ENCODE measurements at regions not wholly inside any gene's neighbourhood (a gene's known extent, or its start where the extent isn't known, plus 50 kb on each side); places are given as distances from the start of the nearest gene placed in this dataset.

DNA sequence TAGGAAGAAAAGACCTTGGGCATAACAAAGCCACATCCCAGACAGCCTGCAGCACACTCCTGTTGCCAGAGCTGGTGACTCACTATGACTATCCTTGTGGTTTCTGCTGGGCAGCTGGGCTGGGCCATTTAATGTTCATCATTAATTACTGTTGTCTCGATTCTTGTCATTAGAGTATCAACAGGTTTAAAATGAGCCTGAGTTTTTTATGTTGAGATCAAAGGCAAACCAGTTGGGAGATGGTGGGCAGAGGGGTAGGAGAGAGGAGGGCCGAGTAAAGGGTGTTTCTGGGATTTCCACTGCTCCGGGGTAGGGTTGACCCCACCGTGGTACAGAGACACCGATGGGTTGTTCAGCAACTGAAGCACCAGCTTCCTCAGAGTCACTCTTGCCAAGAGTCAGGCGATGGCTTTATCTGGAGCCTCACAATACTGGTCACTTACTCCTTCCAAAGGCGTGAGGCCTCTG lies 128.7 kb upstream of the LYZL1 start:
- DNase-seq (ENCODE audit: low read depth in 3 of 3) = no peak

DNA sequence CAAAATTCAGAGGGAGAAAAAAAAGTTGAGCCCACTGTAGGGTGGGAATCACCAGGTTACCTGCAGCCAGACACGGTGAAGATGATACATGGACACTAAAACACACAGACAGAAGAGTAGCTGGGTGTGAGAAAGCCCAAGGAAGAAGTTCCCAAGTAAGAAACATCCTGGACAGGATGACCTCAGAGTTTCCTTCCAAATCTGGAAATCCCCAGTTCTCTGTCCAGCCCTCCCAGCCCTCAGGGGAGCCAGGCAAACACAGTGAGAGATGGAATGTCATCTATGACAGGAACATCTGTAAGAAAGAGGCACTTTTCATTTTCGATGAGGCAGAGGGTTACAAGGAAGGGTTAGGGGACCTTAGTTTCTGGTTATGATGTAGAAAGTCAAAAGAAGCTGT lies 125.1 kb upstream of the LYZL1 start:
- DNase-seq (ENCODE audit: low read depth in 3 of 3) = no peak

DNA sequence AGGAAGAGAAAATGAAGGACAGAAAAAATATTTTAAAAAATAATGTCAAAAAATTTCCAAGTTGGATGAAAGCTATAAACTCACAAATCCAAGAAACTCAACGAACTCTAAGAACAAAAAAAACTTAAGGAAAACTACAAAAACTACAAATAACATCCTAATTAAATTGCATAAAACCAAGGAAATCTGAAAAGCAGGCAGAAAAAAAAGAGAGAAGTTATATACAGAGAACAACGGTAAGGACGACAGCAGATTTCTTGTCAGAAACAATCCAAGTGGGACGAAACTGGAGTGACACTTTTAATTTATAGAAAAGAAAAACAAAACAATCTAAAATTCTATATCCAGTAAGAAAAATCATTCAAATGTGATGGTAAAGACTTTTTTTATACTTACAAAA lies 122.2 kb upstream of the LYZL1 start:
- no peak for DNase-seq (ENCODE audit: low read depth in 3 of 3)

DNA sequence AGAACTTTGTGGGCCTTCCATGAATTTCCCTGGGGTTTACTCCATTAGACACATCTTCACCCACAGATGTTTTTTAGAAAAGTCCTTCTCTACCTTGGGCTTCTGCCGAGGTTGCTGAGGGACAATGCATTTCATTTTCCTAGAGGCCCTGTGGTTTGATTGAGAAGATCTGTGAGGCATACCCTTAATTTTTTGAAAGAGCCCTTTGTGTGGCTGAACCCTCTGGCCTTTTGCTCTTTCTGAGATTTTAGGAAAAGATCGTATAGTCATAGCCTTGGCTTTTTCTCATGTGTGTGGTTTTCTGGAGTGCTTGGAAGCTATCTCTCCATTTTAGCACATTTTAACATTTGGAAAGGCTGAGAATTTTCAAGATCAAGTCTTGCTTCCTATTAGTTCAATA lies 119.8 kb upstream of the LYZL1 start:
- DNase-seq (ENCODE audit: low read depth in 3 of 3) = no peak

DNA sequence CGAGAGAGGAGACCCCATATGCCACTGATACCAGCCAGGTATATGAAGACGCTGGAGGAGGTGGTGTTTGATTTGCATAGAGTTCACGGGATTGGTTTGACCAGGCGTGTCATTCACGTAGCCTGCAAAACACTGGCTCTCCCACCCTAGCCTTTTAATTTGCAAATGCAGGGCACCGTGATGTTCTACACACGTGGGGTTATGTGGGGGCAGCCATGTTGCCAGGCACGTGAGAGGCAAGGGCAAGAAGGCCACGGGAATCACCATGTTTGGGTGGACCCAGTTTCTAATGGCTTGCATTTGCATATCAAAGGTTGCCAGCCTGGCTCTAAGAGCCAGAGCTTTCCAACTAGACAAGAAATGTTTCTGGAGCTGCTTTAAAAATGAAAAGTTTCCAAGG lies 117.2 kb upstream of the LYZL1 start:
- no peak for DNase-seq (ENCODE audit: low read depth in 3 of 3)

DNA sequence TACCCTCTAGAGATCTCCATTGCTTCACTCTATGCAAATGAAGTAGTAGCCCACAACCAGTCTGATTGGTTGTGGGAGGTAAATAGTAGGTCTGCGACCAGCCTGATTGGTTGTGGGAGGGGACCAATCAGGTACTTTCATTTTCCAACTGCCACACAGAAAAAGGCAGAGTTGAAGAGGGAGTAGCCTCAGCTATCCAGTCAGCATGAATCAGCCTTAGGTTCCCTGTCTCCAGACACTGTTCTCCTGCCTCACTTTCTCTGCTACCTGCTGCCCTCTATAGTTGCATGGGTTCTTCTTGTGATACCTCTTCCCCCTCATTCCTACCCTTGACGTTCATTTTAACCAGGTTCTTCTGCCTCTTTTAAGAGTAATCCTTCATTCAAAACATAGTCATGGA lies 114.5 kb upstream of the LYZL1 start:
- DNase-seq (ENCODE audit: low read depth in 3 of 3) = no peak

DNA sequence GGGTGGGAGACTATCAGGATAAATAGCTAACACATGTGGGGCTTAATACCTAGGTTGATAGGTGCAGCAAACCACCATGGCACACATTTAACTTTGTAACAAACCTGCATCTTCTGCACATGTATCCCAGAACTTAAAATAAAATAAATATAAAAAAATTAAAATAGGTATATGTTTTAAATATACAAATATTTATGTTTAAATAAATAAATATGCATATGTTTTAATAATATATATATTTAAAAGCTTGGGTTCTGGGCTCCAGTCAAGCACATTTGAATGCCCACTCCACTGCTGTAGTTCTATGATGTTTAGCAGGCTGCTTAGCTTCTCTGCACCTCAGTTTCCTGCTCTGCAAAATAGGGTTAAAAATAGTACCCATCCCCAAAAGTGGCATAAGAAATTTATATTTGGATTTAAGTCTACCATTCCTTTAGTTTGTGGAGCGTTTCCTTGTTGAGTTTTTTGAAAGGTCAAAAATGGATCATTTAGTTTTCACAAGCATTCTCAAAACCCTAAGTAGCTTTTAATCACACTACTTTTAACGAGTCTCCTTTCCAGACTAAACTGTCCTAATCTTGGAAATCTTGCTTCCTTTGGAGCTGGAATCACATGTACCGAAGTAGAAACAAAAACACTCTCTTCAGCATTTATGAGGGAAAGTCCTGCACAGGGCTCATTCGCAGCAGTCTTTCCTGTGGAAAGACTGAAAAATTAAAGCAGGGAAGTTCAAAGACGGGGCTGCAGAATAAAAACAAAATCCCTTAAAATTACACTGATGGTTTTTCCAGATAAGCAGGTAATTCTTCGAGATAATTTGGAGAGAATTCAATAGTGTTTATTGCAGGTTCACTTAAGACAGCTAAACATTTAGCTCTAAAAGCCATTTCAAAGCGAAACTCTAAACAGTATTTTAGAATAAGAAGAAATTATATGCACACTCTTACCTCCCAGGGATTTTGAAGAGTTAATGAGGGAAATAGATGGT lies 111.7 kb upstream of the LYZL1 start:
- DNase-seq (ENCODE audit: low read depth in 3 of 3) = no peak

DNA sequence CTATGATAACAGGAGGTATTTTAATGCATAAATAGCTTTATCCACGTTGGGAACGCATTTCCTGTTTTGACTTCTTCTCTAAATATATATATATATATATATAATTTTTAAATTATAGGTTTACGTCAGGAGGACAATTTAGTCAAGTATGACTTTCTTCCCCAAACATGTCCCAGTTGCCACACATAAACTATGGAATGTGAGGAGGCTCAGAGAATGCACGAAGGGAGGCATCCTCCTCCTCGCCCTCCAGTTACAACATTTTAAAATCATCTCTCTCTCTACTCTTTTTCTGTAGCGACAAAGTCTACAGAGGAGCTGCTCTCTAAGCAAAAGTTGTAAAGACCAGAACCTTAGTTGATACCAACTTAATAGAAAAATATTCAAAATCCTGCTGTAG lies 106.9 kb upstream of the LYZL1 start:
- no peak for DNase-seq (ENCODE audit: low read depth in 3 of 3)

DNA sequence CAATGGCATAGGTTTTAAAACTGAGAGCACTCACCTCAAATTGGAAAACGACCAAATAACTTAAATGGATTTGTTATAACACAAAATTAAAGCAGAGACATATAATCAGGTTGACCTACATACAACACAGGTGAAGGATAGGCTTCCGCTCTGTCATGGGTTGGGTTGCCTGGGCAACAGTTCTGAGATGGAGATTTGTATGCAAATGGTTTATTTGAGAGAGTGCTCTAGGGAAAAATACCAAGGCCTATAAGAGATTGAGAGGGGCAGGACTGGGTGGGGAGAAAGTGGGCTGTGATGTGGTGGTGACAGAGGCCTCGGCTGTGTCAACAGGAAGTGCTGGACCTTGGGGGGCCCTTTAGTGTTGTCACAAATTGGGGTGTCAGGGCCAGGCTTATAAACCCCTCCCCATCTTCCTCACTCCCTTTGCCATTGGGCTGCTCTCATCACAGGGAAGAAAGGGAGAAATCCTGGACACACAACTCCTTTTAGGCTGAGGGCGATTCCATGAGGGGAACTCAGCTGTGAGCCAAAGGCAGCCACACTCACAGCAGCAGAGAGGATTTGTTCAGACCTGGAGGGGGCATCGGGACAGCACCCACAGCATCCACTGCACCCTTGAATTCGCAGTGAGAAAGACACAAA lies 105.4 kb upstream of the LYZL1 start:
- no peak for DNase-seq (ENCODE audit: low read depth in 3 of 3)

DNA sequence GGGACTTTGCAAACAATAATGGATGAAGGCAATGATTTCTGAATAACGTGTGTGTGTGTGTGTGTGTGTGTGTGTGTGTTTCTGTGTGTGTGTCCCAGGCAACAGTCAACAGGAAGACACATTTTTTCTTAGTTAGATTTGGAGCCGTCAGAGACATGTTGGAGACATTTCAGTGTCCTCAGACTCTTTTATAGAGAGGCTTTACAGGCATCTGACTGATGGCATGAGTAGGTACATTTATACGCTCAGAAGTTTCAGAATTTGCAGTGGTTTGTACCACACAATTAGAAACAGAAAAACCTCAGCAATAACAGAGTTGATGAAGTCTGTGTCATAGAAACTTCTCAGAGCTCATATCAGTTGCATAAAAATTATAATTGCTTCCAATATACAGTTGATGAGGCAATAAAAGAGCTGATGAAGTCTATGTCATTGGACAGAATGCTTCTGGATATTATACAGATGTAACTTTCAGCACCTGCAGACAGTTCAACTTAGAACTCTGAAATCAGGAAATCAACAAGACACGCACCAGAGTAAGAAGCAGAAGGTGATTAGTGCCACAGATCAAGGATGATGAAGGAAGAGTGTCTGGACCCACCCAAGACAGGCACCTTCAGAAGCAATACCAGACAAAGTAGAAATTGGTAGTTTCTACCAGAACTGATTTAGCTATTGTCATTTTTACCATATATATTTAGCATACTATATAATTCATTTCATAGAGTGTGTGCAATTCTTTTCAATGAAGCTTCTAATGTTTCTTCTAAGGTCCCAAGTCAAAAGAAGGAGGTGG lies 104.5 kb upstream of the LYZL1 start:
- no peak for DNase-seq (ENCODE audit: low read depth in 3 of 3)

DNA sequence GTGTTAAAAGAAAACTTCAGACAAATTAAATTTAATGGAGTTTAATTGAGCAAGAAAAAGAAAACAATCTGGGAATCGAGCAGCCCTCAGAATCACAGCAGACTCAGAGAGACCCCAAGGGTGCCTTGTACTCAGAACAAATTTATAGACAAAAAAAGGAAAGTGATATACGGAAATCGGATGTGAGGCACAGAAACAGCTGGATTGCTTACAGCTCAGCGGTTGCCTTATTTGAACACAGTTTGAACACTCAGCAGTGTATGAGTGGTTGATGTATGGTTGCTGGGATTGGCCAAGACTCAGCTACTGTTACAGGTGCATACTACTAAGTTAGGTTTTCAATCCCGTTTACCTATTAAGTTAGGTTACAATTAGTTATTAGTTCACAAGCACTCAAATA lies 103.8 kb upstream of the LYZL1 start:
- no peak for DNase-seq (ENCODE audit: low read depth in 3 of 3)

DNA sequence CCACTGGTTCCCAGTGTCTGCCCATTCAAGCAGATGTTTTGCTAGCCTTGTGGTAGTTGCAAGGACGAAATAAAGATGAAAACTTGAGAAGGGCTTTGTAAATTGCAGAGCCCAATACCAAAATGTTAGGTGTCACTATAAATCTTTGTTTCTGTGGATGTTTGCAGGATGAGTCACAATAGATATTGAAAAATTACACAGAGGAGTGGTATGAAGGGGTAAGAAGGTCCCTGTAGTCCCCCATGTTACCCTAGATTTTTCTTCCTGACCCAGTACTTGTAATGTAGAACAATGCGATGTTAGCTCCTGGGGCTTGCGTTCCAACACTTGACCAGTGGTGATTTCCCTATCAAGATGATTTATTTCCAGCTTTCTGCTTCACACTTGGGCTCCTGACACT lies 102.6 kb upstream of the LYZL1 start:
- DNase-seq (ENCODE audit: low read depth in 3 of 3) = no peak

DNA sequence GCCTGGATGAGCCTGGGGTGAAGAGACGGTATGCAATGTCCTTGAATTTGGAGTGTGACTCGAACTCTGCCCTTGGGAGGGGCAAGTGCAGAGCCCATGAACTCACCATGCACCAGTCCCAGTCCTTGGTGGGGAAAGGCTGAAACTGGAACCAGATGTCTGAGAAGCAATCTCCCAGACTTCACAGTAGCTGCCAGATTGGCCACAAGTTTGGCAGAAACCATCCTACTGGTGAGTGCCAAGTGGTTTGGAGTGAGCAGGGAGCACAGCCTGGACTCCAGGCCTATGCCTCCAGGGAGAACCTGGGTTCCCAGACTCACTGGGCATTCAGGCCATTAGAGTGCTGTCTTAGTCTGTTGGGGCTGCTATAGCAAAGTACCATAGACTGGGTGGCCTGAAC lies 99.6 kb upstream of the LYZL1 start:
- DNase-seq (ENCODE audit: low read depth in 3 of 3) = no peak

DNA sequence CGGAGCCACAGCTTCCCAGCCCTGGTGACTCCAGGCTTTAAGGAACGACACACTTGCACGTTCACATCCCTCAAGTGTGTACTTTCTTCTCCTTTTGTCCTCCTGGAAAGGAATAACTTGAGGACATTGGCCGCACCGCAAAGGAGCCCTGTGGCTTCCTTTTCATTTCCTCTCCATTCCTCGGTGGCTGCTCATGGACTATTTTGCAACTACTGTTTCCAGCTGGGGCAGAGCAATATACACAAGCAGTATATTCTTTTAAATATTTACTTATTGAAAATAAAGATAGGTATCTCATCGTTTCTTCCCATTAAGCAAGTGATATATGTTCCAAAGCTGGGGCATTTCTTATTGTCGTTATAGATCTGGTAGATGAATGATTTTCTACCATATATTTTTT lies 97.2 kb upstream of the LYZL1 start:
- no peak for DNase-seq (ENCODE audit: low read depth in 3 of 3)

DNA sequence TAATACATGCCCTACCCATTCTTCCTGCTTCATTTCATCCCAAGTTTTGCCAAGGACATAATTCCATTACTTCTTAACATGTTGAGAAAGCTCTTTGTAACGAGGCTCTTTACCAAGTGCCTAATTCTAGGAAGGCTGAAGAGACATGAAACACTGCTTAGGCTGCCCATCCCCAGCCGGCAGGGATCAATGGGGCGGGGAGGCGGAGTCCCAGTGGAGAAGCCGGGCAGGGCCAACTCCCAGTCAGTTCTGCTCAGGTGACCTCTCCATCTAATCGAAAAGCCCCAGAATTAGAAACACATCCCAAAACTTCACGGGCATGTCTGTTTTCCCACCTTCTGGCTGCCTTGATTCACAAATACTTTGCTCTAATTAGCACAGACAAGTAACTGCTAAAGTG lies 89.5 kb upstream of the LYZL1 start:
- no peak for DNase-seq (ENCODE audit: low read depth in 3 of 3)

DNA sequence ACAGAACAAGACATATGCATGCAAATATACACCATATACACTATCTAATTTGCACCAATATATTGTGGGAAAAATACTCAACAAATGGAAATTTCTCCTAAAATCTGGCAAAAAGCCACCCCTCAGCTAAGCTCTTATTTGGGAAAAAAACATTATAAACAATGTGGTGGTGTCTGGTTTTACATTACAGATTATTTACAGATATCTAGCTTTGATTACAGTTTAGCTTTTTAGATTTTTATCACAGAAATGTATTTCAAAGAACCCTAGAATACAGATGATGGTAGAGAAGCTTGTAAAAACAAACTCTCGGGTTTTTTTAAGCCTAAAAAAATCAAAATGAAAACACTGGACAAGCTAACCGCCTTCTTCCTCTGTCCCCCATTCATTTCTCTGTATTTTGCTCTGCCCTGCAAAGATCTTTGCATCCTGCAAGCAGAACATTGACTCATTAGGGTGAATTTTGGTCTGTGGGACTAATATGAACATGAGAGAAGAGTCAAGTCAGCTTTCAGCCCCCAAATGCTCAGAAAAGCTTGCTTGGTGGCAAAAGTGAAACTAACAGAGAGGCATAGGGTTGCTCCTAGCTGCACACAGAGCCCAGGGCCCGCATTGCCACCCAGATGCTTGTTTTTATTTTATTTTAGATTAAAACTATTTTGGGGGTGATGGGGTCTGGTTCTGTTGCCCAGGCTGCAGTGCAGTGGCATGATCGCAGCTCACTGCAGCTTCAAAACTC lies 88.8 kb upstream of the LYZL1 start:
- DNase-seq (ENCODE audit: low read depth in 3 of 3) = no peak

DNA sequence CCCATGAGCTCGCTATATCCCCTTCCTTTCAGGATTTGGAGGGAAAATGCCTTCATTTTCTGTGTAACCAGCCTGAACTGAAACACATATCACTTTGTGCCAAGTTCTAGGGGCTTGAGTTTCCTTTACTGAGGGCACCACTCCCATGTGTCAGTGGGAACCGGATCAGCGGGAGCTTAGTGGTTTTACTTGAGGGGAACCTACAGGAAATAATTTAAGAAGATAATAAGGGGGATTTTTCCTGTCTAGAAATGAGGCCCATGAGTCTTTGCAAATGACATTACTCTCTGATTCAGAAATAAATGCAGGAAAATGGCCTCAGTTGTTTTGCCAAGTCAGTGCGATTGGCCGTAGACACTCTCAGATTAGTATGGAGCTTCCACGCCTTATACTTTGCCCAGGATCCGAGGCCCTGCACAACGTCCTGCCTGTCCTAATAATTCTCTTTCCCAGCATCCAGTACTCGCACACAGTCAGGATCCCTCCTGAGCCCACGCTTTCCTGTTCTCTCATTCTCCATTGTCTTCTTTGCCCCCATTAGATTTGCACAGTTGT lies 86.4 kb upstream of the LYZL1 start:
- no peak for DNase-seq (ENCODE audit: low read depth in 3 of 3)

DNA sequence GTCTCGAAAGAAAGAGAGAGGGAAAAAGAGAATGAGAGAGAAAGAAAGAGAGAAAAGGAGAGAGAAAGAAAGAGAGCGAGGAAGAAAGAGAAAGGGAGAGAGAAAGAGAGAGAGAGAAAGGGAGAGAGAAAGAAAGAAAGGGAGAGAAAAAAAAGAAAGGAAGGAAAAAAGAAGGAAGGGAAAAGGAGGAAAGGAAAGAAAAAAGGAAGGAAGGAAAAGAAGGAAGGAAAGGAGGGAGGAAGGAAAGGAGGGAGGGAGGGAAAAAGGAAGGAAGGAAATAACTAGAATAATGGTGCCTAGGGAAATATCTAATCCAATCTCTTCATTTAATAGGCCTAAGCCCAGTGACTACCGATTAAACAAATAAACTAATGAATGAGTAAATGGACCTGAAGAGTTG lies 85.4 kb upstream of the LYZL1 start:
- no peak for DNase-seq (ENCODE audit: low read depth in 3 of 3)

DNA sequence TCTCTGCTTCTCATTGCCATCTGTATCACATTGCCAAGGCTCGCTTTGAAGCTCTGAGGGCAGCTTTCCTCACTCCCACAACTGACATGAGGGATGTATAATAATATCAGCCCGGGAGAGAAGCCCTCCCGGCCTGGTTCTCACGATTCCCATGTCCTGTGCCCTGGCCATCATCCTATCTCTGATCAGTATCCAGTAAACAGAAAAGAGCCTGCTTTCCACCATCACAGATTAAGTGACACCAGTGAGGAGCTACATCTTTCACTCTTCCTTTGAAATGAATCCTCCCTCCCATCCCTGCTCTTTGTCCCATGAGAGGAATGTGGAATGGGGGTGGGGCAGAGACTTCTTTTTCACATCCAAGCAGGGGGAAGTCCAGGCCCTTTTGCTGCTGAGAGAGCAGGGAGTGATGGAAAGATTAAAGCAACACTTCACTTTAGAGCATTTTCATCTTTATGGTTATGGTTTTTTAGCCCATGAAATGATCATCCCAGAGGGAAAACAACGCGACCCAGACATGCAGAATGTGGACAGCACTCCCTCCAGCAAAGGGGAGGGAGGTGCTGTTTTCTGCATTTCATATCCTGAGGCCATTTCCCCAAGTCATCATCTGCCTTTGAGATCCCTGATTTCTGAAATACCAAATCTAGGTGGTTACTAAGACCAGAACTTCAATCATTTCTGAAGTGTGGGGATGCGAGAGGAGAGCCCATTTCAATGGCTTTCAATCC lies 84.6 kb upstream of the LYZL1 start:
- no peak for DNase-seq (ENCODE audit: low read depth in 3 of 3)

DNA sequence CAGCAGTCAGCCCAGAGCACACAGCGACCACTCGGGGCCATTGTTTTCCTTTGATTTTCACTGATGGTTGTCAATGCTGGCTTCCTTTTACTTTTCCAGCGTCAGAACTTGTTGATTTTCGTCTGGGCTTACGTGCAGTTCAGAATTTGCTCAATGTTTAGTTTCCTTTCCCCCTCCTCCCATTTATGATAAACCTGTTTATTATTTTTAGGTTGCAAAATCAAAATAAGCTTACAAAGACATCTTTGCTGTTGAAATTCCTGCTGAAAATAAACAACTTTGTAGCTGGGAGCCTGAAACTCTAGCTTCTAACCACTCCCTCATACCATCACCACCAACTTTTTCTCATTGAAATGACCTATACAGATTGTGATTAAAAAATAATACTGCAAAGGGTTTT lies 83.1 kb upstream of the LYZL1 start:
- DNase-seq (ENCODE audit: low read depth in 3 of 3) = no peak

DNA sequence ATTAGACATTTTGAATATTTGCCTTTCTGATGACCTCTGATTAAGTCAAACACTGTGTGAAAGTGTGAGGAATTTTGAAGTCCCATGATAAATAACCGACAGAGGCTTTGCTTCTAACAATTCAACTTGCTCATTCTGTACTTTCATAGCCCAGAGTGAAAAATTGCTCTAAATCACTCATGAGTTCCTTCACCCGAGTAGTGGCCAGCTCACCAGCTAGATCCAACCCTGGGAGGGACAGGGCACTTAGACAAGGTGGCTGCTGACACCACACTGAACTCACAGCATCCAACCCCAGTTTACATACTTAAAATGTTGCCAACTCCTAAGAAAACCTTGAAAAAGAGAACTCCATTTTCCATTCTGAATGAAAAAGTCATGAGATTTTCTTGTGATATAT lies 80.0 kb upstream of the LYZL1 start:
- DNase-seq (ENCODE audit: low read depth in 3 of 3) = no peak

Measured in stimulated activated CD4-positive, alpha-beta T cell treated with anti-CD3 and anti-CD28 coated beads, TNF-alpha, amount 100 ng/mL, for 4 hours (primary cell).